Panc1 (cell line): ENCODE measurements at regions not wholly inside any gene's neighbourhood (a gene's known extent, or its start where the extent isn't known, plus 50 kb on each side); places are given as distances from the start of the nearest gene placed in this dataset.

Experiments
- ATAC-seq: fragments of 200-7000 bp; cut with Tn5 transposase; 2 replicates; pipeline ENCODE4 v1.9.1; 2020; ENCODE audit warnings: mild to moderate bottlenecking, moderate library complexity
- BruUV-seq: library from RNA; stranded (reverse); fragments of 400-500 nt; replicated peaks from 2 replicates; lab custom pipeline; 2021; lab: Mats Ljungman, UMichigan
- CTCF ChIA-PET: fragments of 300-600 bp; sonication (Branson Sonifier 250); formaldehyde crosslinking; loops from one replicate; lab custom pipeline; 2022; ENCODE audit warnings: antibody characterized with exemption; lab: Charles Lee
- POLR2A ChIA-PET: fragments of 300-600 bp; sonication (Branson Sonifier 250); formaldehyde crosslinking; loops from one replicate; lab custom pipeline; 2022; ENCODE audit warnings: antibody characterized with exemption; lab: Charles Lee
- DNase-seq: peaks from one replicate; pipeline ENCODE4 v3.0.0-alpha.2; 2010; ENCODE audit warnings: low read depth, low spot score
- H3K27ac ChIP-seq: 2 replicates; pipeline ENCODE4 v1.5.1; 2011; ENCODE audit warnings: mild to moderate bottlenecking, low read length, inconsistent platforms
- H3K27me3 ChIP-seq: fragments of 200-500 bp; sonication (Bioruptor generic); 2 replicates; pipeline ENCODE4 v1.6.0; 2014; ENCODE audit warnings: low read length, inconsistent platforms; ENCODE audit not compliant: control insufficient read depth, insufficient read depth
- H3K36me3 ChIP-seq: fragments of 200-500 bp; sonication (Bioruptor generic); 2 replicates; pipeline ENCODE4 v1.5.1; 2014; ENCODE audit warnings: inconsistent platforms, mild to moderate bottlenecking, low read length, moderate library complexity; ENCODE audit not compliant: control insufficient read depth, insufficient read depth
- H3K4me1 ChIP-seq: 2 replicates; pipeline ENCODE4 v1.5.1; 2011; ENCODE audit warnings: inconsistent platforms, mild to moderate bottlenecking, low read length, moderate library complexity; ENCODE audit not compliant: control insufficient read depth, insufficient read depth
- H3K4me3 ChIP-seq, 2 experiments: 2 replicates each; pipeline ENCODE4 v1.5.1; 2011 to 2012; ENCODE audit warnings: low read depth in 2 of 2, low read length in 2 of 2, mild to moderate bottlenecking in 2 of 2, inconsistent platforms in 1 of 2, moderate library complexity in 1 of 2
- H3K9me3 ChIP-seq: fragments of 200-500 bp; sonication (Bioruptor generic); 2 replicates; pipeline ENCODE4 v1.5.1; 2014; ENCODE audit warnings: low read depth, mild to moderate bottlenecking, inconsistent platforms, low read length, moderate library complexity; ENCODE audit not compliant: control insufficient read depth, insufficient read depth
- CTCF ChIP-seq: fragments of 450-650 bp; IDR thresholded peaks from 2 replicates; pipeline ENCODE4 v1.5.1; 2017; ENCODE audit warnings: mild to moderate bottlenecking
- POLR2AphosphoS5 ChIP-seq: IDR thresholded peaks from 2 replicates; pipeline ENCODE4 v1.6.1; 2012; ENCODE audit warnings: mild to moderate bottlenecking, low read depth, low read length, moderate library complexity
- REST ChIP-seq, 2 experiments: IDR thresholded peaks; 2 replicates each; pipeline ENCODE4 v1.6.1; 2011 to 2012; ENCODE audit warnings: low read depth in 2 of 2, control low read depth in 1 of 2, low read length in 1 of 2, mild to moderate bottlenecking in 1 of 2, moderate library complexity in 1 of 2; ENCODE audit not compliant: insufficient read depth in 1 of 2
- SIN3A ChIP-seq: IDR thresholded peaks from 2 replicates; pipeline ENCODE4 v1.6.1; 2012; ENCODE audit warnings: low read depth, mild to moderate bottlenecking, low read length, moderate library complexity, borderline replicate concordance; ENCODE audit not compliant: insufficient read depth
- TCF7L2 ChIP-seq: IDR thresholded peaks from 2 replicates; pipeline ENCODE4 v1.6.1; 2011; ENCODE audit warnings: mild to moderate bottlenecking, low read depth, low read length, inconsistent platforms
- in situ Hi-C: cut with HindIII; loops from 2 replicates; pipeline ENCODE4 v1.10.0; 2016; ENCODE audit warnings: low sequenced_read_pairs, low pct_unique_long_range_greater_than_20kb
- intact Hi-C: fragments of 100-400 bp; cut with micrococcal nuclease; formaldehyde crosslinking; loops from one replicate; pipeline ENCODE4 v1.10.0; 2022; ENCODE audit not compliant: unreplicated experiment

- Histone ChIP-seq H3K27ac (no peak overlapping the region), H3K27me3 (no peaks in the 10 kb centered on the region), H3K36me3 (no peaks in the 10 kb centered on the region), H3K4me1 (no peaks in the 10 kb centered on the region), H3K4me3 (no peak overlapping the region), H3K9me3 (no peaks in the 10 kb centered on the region)
- ChIA-PET POLR2A (no interaction called here), CTCF (no interaction called here)
- intact Hi-C loops (no loop called here), in situ Hi-C loops (no loop called here)
- no peak for ATAC-seq
- no peak for DNase-seq
- BruUV-seq: no TSS peak
- TF ChIP-seq SIN3A (no peak), REST (IDR thresholded peaks at IDR 0.05; ENCODE audit: insufficient read depth in 1 of 2, low read depth in 2 of 2, low read length in 1 of 2) (no peak), CTCF (no peak), TCF7L2 (no peak), POLR2AphosphoS5 (no peak)
These were observed 151.2 kb downstream of the UBE2E3 start for GRCh38 chr2:181131584-181131983.

- Histone ChIP-seq H3K4me3 (no peak overlapping the region), H3K36me3 (no peaks in the 10 kb centered on the region), H3K27me3 (no peaks in the 10 kb centered on the region), H3K27ac (no peak overlapping the region), H3K9me3 (no peaks in the 10 kb centered on the region), H3K4me1 (no peaks in the 10 kb centered on the region)
- ChIA-PET CTCF (no interaction called here), POLR2A (no interaction called here)
- intact Hi-C loops: no loop called here
- in situ Hi-C loops: no loop called here
- no TSS peak for BruUV-seq
- ATAC-seq (no peak), DNase-seq (no peak)
- TF ChIP-seq CTCF (no peak), SIN3A (no peak), REST (IDR thresholded peaks at IDR 0.05; ENCODE audit: insufficient read depth in 1 of 2, low read depth in 2 of 2, low read length in 1 of 2) (no peak), POLR2AphosphoS5 (no peak), TCF7L2 (no peak)
These were observed 158.4 kb downstream of the UBE2E3 start for GRCh38 chr2:181138816-181139215.
